Panc1 (cell line): ENCODE measurements at regions not wholly inside any gene's neighbourhood (a gene's known extent, or its start where the extent isn't known, plus 50 kb on each side); places are given as distances from the start of the nearest gene placed in this dataset.
"Not testable (repeated sequence)": the region's sequence is repeated elsewhere in the genome, so short reads cannot be mapped to it uniquely, and the experiment has no call there.

ENCODE experiments used
- POLR2AphosphoS5 ChIP-seq: IDR thresholded peaks from 2 replicates; pipeline ENCODE4 v1.6.1; 2012; ENCODE audit warnings: mild to moderate bottlenecking, low read depth, low read length, moderate library complexity
- SIN3A ChIP-seq: IDR thresholded peaks from 2 replicates; pipeline ENCODE4 v1.6.1; 2012; ENCODE audit warnings: low read depth, mild to moderate bottlenecking, low read length, moderate library complexity, borderline replicate concordance; ENCODE audit not compliant: insufficient read depth
- TCF7L2 ChIP-seq: IDR thresholded peaks from 2 replicates; pipeline ENCODE4 v1.6.1; 2011; ENCODE audit warnings: mild to moderate bottlenecking, low read depth, low read length, inconsistent platforms
- TF ChIP-seq, protein P1 (sequence below), 2 experiments: IDR thresholded peaks; 2 replicates each; pipeline ENCODE4 v1.6.1; 2011 to 2012; ENCODE audit warnings: low read depth in 2 of 2, control low read depth in 1 of 2, low read length in 1 of 2, mild to moderate bottlenecking in 1 of 2, moderate library complexity in 1 of 2; ENCODE audit not compliant: insufficient read depth in 1 of 2
- TF ChIP-seq, protein P2 (sequence below): fragments of 450-650 bp; IDR thresholded peaks from 2 replicates; pipeline ENCODE4 v1.5.1; 2017; ENCODE audit warnings: mild to moderate bottlenecking

DNA sequence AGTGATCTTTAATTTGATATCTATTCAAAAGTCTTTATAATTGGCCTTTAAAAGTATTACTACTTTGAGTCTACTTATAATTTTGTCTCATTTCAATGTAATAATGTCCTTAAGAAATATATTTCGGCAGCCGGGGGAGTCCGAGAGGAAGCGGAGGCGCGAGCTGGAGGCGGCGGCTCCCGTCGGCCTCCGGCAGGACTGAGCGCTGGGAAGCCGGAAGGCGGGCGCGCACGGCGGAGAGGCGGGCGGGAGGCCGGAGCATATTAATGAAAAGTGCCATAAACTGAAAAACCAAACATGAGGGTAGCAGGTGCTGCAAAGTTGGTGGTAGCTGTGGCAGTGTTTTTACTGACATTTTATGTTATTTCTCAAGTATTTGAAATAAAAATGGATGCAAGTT, 75.7 kb downstream of the DDX53 start:
- TF ChIP-seq POLR2AphosphoS5, SIN3A, TCF7L2: not testable (repeated sequence)
- TF ChIP-seq, protein P1, sequence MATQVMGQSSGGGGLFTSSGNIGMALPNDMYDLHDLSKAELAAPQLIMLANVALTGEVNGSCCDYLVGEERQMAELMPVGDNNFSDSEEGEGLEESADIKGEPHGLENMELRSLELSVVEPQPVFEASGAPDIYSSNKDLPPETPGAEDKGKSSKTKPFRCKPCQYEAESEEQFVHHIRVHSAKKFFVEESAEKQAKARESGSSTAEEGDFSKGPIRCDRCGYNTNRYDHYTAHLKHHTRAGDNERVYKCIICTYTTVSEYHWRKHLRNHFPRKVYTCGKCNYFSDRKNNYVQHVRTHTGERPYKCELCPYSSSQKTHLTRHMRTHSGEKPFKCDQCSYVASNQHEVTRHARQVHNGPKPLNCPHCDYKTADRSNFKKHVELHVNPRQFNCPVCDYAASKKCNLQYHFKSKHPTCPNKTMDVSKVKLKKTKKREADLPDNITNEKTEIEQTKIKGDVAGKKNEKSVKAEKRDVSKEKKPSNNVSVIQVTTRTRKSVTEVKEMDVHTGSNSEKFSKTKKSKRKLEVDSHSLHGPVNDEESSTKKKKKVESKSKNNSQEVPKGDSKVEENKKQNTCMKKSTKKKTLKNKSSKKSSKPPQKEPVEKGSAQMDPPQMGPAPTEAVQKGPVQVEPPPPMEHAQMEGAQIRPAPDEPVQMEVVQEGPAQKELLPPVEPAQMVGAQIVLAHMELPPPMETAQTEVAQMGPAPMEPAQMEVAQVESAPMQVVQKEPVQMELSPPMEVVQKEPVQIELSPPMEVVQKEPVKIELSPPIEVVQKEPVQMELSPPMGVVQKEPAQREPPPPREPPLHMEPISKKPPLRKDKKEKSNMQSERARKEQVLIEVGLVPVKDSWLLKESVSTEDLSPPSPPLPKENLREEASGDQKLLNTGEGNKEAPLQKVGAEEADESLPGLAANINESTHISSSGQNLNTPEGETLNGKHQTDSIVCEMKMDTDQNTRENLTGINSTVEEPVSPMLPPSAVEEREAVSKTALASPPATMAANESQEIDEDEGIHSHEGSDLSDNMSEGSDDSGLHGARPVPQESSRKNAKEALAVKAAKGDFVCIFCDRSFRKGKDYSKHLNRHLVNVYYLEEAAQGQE (IDR thresholded peaks at IDR 0.05; ENCODE audit: insufficient read depth in 1 of 2, low read depth in 2 of 2, low read length in 1 of 2) = not testable (repeated sequence)
- TF ChIP-seq, protein P2, sequence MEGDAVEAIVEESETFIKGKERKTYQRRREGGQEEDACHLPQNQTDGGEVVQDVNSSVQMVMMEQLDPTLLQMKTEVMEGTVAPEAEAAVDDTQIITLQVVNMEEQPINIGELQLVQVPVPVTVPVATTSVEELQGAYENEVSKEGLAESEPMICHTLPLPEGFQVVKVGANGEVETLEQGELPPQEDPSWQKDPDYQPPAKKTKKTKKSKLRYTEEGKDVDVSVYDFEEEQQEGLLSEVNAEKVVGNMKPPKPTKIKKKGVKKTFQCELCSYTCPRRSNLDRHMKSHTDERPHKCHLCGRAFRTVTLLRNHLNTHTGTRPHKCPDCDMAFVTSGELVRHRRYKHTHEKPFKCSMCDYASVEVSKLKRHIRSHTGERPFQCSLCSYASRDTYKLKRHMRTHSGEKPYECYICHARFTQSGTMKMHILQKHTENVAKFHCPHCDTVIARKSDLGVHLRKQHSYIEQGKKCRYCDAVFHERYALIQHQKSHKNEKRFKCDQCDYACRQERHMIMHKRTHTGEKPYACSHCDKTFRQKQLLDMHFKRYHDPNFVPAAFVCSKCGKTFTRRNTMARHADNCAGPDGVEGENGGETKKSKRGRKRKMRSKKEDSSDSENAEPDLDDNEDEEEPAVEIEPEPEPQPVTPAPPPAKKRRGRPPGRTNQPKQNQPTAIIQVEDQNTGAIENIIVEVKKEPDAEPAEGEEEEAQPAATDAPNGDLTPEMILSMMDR = not testable (repeated sequence)
